ENCODE measurements at regions not wholly inside any gene's neighbourhood (a gene's known extent, or its start where the extent isn't known, plus 50 kb on each side); places are given as distances from the start of the nearest gene placed in this dataset.

- DNase-seq: no peak
Measured at GRCh38 chr14:79960288-79960687, 251.0 kb downstream of the DIO2 start.

GRCh38 chr14:79951572-79951971 lies 259.7 kb downstream of the DIO2 start:
- DNase-seq: no peak

DNA sequence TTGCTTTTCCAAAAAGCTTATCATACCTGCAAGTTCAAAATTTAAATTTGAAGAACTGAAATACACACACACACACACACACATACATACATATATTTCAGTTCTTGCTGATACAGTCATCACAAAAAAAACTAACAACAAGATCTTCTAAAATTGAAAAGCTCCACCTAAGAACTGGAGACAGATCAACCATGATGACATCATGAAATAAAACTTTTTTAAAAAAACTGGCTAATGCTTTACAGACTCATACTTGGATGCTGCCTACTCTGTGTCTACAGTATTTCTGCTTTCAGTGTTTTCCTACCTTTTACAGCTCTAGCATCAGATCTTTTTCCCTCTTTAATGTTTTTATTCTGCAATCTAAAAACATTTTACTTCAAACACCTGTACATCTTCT lies 261.4 kb downstream of the DIO2 start:
- no peak for DNase-seq

GRCh38 chr14:79947440-79948054 lies 263.8 kb downstream of the DIO2 start:
- peak; percentile 51 for DNase-seq

DNA sequence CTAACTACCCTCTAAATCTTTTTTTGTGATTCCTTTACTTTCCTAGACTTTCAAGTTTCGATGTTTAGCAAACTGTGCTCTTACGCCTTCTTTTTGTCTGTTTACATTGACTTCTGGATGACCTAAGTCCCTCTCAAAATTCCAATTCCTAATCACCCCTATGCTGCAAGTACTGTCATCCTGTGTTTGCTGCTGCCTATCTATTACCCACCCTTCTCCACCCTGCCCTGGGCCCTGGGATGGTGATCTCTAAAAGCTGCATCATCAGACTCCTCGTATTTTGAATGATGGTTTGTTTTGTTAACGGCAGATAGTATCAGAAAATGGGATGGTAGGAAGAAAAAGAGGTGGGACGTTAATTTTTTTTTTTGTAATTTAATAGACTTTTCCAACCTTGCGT lies 272.1 kb downstream of the DIO2 start:
- DNase-seq: no peak

DNA sequence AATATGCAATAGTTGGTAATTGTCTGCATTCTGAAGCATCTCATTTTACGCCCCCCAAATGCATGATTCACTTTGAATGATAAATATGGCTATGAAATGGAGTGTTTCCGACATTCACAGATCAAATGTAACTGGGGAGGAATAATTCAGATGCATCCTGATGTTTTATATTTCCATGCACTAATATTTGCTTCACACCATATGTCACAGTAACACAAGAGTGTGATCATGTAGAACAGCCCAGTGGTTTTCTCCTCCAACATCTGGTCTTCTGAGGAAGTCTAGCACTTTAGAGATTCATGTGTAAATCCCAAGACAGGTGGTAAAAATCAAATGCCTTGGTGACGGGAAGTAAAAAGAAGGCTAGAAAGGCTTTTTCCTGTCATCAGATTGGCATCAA lies 273.1 kb downstream of the DIO2 start:
- DNase-seq: peak; percentile 81

DNA sequence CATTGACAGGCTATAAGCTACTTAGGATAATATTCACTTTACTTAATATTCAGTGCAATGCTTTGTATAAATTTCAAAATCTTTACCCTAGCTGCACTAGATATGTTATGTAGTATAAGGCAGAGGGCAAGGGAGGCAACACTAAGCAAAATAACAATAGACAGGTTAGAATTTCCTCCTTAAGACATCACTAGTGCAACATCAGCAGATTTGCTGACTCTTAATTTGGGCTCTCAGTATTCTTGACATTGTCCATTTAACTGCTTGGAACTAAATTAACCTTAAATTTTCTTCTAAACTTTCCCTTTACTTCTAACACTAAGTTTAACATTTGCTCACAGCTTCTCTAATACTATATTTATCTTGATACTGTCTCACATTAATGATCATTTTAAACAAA lies 273.9 kb downstream of the DIO2 start:
- DNase-seq: no peak

- DNase-seq: no peak
Measured at GRCh38 chr14:79924551-79924950, 286.8 kb downstream of the DIO2 start.

DNA sequence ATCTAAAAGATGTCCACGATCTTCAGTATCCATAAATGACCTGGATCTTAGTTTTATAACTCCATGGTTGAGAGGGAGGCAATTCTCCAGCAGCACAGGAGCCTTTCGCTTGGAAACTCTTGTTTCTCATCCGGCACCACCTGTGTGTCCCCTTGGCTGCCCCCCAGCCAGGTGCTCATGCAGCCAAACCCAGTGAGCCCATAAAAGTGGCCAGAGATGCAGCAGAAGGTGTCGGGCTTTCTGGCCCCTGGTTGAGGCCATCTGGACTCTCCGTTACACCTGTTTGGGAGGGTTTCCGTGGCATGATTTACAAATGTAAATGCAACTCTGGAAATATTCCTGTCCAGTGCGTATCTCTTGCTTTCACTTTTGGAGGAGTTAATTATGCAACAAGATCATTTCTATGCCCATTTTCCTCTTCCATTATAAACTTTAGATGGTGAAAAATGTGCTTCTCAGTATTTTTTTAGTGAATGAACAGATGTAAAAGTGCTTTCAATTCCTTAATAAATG lies 291.1 kb downstream of the DIO2 start:
- no peak for DNase-seq

All from NCI-H2171 treated with DMSO at 0.1 percent for 48 hours (cell line).